ENCODE measurements at regions not wholly inside any gene's neighbourhood (a gene's known extent, or its start where the extent isn't known, plus 50 kb on each side); places are given as distances from the start of the nearest gene placed in this dataset.

- DNase-seq (ENCODE audit: insufficient read length, low spot score, missing footprints) = no peak
- Histone ChIP-seq H3K36me3 (ENCODE audit: insufficient read depth, low read length) (no peaks in the 10 kb centered on the region), H3K79me2 (ENCODE audit: insufficient read depth, low read length) (no peaks in the 10 kb centered on the region), H3K4me2 (ENCODE audit: insufficient read depth, low read length) (peak overlapping the region; percentile 88), H3K4me1 (ENCODE audit: insufficient read depth, low read length) (peaks cover 65% of the 10 kb centered on the region), H3K27me3 (ENCODE audit: insufficient read depth, low read length) (no peaks in the 10 kb centered on the region), H2AFZ (ENCODE audit: low read length) (no peak overlapping the region), H3K4me3 (ENCODE audit: insufficient read depth, low read length) (no peak overlapping the region), H4K20me1 (ENCODE audit: insufficient read depth, low read length) (no peaks in the 10 kb centered on the region), H3K27ac (ENCODE audit: low read depth, low read length) (peak overlapping the region; percentile 94), H3K9me3 (ENCODE audit: low read depth, low read length) (no peaks in the 10 kb centered on the region)
- no peak for TF ChIP-seq CTCF (IDR thresholded peaks at IDR 0.05; ENCODE audit: extremely low read depth, low read depth, low read length)
Observed at GRCh38 chr14:76954394-76955190, 73.9 kb downstream of the IRF2BPL start.

- Histone ChIP-seq H3K4me2 (ENCODE audit: insufficient read depth, low read length) (peak overlapping the region; percentile 88), H3K4me3 (ENCODE audit: insufficient read depth, low read length) (peak overlapping the region; percentile 64), H3K27ac (ENCODE audit: low read depth, low read length) (peak overlapping the region; percentile 94), H3K9me3 (ENCODE audit: low read depth, low read length) (no peaks in the 10 kb centered on the region), H4K20me1 (ENCODE audit: insufficient read depth, low read length) (no peaks in the 10 kb centered on the region), H3K27me3 (ENCODE audit: insufficient read depth, low read length) (no peaks in the 10 kb centered on the region), H3K4me1 (ENCODE audit: insufficient read depth, low read length) (peaks cover 54% of the 10 kb centered on the region), H3K79me2 (ENCODE audit: insufficient read depth, low read length) (no peaks in the 10 kb centered on the region), H3K36me3 (ENCODE audit: insufficient read depth, low read length) (no peaks in the 10 kb centered on the region), H2AFZ (ENCODE audit: low read length) (peak overlapping the region; percentile 82)
- TF ChIP-seq CTCF (IDR thresholded peaks at IDR 0.05; ENCODE audit: extremely low read depth, low read depth, low read length) = no peak
- peak; percentile 97 for DNase-seq (ENCODE audit: insufficient read length, low spot score, missing footprints)
Observed at GRCh38 chr14:76953311-76953945, 75.1 kb downstream of the IRF2BPL start.

- peaks cover 60% of the 10 kb centered on the region for H3K4me1 ChIP-seq (ENCODE audit: insufficient read depth, low read length)
- H3K27me3 ChIP-seq (ENCODE audit: insufficient read depth, low read length) = no peaks in the 10 kb centered on the region
- no peak overlapping the region for H3K4me2 ChIP-seq (ENCODE audit: insufficient read depth, low read length)
- DNase-seq (ENCODE audit: insufficient read length, low spot score, missing footprints) = peak; percentile 44
- peak overlapping the region; percentile 43 for H2AFZ ChIP-seq (ENCODE audit: low read length)
- H4K20me1 ChIP-seq (ENCODE audit: insufficient read depth, low read length) = no peaks in the 10 kb centered on the region
- no peak for TF ChIP-seq CTCF (IDR thresholded peaks at IDR 0.05; ENCODE audit: extremely low read depth, low read depth, low read length)
- H3K27ac ChIP-seq (ENCODE audit: low read depth, low read length) = peak overlapping the region; percentile 72
- no peaks in the 10 kb centered on the region for H3K36me3 ChIP-seq (ENCODE audit: insufficient read depth, low read length)
- no peak overlapping the region for H3K4me3 ChIP-seq (ENCODE audit: insufficient read depth, low read length)
- H3K79me2 ChIP-seq (ENCODE audit: insufficient read depth, low read length) = no peaks in the 10 kb centered on the region
- H3K9me3 ChIP-seq (ENCODE audit: low read depth, low read length) = no peaks in the 10 kb centered on the region
Observed at GRCh38 chr14:76951166-76951565, 77.3 kb downstream of the IRF2BPL start.
